DND-41 (cell line): ENCODE measurements at regions not wholly inside any gene's neighbourhood (a gene's known extent, or its start where the extent isn't known, plus 50 kb on each side); places are given as distances from the start of the nearest gene placed in this dataset.

ENCODE experiments used
- EZH2 ChIP-seq: IDR thresholded peaks from 3 replicates; pipeline ENCODE4 v1.6.1; 2012; ENCODE audit warnings: borderline replicate concordance, low read depth, mild to moderate bottlenecking, moderate library complexity, low read length, inconsistent platforms; ENCODE audit not compliant: severe bottlenecking
- TF ChIP-seq, protein P1 (sequence below): IDR thresholded peaks from 2 replicates; pipeline ENCODE4 v1.5.1; 2012; ENCODE audit warnings: borderline replicate concordance, low read length, moderate library complexity, mild to moderate bottlenecking; ENCODE audit not compliant: poor library complexity, severe bottlenecking; ENCODE audit errors: extremely low read depth

DNA sequence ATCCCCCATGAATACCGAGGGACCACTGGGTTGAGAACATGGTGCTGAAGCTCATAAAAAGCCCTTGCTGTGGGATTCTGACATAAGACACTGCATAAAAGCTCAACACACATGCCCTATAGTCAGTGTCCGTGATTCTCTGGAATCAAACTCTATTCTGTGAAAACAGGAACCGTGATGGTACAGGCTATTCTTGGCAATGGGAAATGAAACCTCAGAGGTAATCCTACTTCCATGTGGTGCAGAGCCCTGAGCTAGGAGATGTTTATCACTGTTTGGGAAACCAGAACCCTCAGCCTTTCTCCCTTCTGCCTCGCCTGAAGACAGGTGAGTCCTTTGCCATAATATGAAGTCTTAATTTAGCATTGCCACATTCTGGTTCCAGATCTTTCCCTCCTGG, 80.8 kb upstream of the PRSS1 start:
- TF ChIP-seq, protein P1, sequence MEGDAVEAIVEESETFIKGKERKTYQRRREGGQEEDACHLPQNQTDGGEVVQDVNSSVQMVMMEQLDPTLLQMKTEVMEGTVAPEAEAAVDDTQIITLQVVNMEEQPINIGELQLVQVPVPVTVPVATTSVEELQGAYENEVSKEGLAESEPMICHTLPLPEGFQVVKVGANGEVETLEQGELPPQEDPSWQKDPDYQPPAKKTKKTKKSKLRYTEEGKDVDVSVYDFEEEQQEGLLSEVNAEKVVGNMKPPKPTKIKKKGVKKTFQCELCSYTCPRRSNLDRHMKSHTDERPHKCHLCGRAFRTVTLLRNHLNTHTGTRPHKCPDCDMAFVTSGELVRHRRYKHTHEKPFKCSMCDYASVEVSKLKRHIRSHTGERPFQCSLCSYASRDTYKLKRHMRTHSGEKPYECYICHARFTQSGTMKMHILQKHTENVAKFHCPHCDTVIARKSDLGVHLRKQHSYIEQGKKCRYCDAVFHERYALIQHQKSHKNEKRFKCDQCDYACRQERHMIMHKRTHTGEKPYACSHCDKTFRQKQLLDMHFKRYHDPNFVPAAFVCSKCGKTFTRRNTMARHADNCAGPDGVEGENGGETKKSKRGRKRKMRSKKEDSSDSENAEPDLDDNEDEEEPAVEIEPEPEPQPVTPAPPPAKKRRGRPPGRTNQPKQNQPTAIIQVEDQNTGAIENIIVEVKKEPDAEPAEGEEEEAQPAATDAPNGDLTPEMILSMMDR, result no peak
- no peak for TF ChIP-seq EZH2
